Endothelial cell (in vitro differentiated cells): ENCODE measurements at regions not wholly inside any gene's neighbourhood (a gene's known extent, or its start where the extent isn't known, plus 50 kb on each side); places are given as distances from the start of the nearest gene placed in this dataset.
"Not testable (repeated sequence)": the region's sequence is repeated elsewhere in the genome, so short reads cannot be mapped to it uniquely, and the experiment has no call there.

Experiments used
- DNase-seq: peaks from one replicate; pipeline ENCODE4 v3.0.0; 2021; ENCODE audit warnings: low spot score
- H3K27ac Mint-ChIP-seq: one replicate; pipeline ENCODE4 v1.8.0; 2021; ENCODE audit warnings: mixed read lengths, inconsistent platforms; ENCODE audit not compliant: unreplicated experiment
- H3K27me3 Mint-ChIP-seq: one replicate; pipeline ENCODE4 v1.8.0; 2021; ENCODE audit warnings: mild to moderate bottlenecking, moderate library complexity, mixed read lengths, inconsistent platforms; ENCODE audit not compliant: unreplicated experiment
- H3K36me3 Mint-ChIP-seq: one replicate; pipeline ENCODE4 v1.8.0; 2021; ENCODE audit warnings: mild to moderate bottlenecking, low read depth, mixed read lengths, inconsistent platforms; ENCODE audit not compliant: unreplicated experiment
- H3K4me1 Mint-ChIP-seq: one replicate; pipeline ENCODE4 v1.8.0; 2021; ENCODE audit warnings: mild to moderate bottlenecking, mixed read lengths, inconsistent platforms; ENCODE audit not compliant: unreplicated experiment
- H3K4me3 Mint-ChIP-seq: one replicate; pipeline ENCODE4 v1.8.0; 2021; ENCODE audit warnings: mild to moderate bottlenecking, mixed read lengths, inconsistent platforms; ENCODE audit not compliant: unreplicated experiment
- H3K9me3 Mint-ChIP-seq: one replicate; pipeline ENCODE4 v1.8.0; 2021; ENCODE audit warnings: mixed read lengths, inconsistent platforms; ENCODE audit not compliant: unreplicated experiment
- TF ChIP-seq, protein P1 (sequence below): fragments of 200-600 bp; sonication (generic); IDR thresholded peaks from one replicate; pipeline ENCODE4 v1.5.0; 2021; ENCODE audit warnings: antibody characterized with exemption; ENCODE audit not compliant: unreplicated experiment

DNA sequence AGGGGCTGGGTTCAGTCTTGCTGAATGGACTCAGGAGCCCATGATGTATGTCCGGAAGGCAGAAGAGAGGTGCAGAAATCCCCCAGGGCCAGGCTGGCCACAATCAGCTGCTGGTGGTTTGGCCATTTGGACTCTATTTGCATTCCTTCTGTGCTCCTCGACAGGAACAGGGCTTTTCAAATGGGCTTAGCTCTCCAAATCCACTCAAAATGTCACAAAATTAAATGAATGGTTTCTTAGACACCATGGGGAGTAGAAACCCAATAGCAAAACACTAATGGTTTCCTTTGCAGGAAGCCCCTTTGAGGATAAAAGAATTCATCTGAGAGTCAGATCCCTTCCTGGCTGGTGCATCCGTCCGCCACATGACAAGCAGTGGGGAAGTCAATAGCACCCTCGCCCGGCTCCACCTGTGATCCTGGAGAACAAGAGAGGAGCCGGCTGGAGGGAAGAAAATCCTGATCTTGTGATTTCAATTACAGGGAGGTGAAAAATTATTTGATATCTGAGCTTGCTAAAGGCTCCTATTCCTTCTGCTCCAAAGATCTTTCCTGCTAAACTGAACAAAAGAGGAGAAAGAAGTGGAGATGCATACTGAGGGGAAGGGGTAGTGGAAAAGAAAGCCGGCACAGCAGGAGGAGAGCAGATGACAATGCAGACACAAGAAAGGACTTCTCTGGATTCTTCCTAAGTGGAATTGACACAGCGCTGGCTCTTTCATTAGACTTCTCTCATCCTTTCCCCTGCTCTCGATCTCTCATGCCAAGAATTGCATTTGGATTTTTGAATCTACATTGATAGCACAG lies 190.7 kb downstream of the C7orf25 start:
- Mint-ChIP-seq H3K36me3 (no peaks in the 10 kb centered on the region), H3K27me3 (no peaks in the 10 kb centered on the region), H3K4me1 (no peaks in the 10 kb centered on the region), H3K4me3 (no peak overlapping the region), H3K27ac (no peak overlapping the region), H3K9me3 (no peaks in the 10 kb centered on the region)
- DNase-seq: peak; percentile 7
- TF ChIP-seq, protein P1, sequence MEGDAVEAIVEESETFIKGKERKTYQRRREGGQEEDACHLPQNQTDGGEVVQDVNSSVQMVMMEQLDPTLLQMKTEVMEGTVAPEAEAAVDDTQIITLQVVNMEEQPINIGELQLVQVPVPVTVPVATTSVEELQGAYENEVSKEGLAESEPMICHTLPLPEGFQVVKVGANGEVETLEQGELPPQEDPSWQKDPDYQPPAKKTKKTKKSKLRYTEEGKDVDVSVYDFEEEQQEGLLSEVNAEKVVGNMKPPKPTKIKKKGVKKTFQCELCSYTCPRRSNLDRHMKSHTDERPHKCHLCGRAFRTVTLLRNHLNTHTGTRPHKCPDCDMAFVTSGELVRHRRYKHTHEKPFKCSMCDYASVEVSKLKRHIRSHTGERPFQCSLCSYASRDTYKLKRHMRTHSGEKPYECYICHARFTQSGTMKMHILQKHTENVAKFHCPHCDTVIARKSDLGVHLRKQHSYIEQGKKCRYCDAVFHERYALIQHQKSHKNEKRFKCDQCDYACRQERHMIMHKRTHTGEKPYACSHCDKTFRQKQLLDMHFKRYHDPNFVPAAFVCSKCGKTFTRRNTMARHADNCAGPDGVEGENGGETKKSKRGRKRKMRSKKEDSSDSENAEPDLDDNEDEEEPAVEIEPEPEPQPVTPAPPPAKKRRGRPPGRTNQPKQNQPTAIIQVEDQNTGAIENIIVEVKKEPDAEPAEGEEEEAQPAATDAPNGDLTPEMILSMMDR: no peak

DNA sequence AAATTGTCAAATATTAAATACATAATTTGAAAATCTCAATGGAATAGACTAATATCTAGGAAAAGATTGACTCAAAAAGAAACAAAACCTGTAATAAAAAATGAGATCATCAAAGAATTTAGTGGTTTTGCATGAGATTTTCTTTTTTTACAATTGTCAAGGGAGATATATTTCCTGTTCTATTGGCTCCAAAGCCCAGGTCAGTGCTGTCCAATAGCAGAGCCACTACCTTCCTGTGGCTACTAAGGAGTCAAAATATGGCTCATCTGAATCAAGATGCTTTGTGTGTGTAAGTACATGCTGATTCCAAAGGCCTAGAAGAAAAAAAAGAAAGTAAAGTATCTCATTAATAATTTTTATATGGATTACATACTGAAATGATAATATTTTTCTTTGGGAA lies 191.9 kb downstream of the C7orf25 start:
- no peaks in the 10 kb centered on the region for H3K27me3 Mint-ChIP-seq
- TF ChIP-seq, protein P1: no peak
- no peak for DNase-seq
- H3K4me1 Mint-ChIP-seq: no peaks in the 10 kb centered on the region
- no peak overlapping the region for H3K27ac Mint-ChIP-seq
- no peaks in the 10 kb centered on the region for H3K36me3 Mint-ChIP-seq
- H3K4me3 Mint-ChIP-seq: no peak overlapping the region
- no peaks in the 10 kb centered on the region for H3K9me3 Mint-ChIP-seq

DNA sequence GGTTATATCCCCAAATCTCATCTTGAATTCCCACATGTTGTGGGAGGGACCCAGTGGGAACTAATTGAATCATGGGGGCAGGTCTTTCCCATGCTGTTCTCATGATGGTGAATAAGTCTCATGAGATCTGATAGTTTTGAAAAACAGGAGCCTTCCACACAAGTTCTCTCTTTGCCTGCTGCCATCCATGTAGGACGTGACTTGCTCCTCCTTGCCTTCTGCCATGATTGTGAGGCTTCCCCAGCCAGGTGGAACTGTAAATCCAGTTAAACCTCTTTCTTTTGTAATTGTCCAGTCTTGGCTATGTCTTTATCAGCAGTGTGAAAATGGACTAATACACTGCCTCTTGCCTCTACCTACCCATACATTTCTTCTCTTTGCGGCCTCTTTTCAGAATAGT lies 193.4 kb downstream of the C7orf25 start:
- H3K9me3 Mint-ChIP-seq, H3K4me3 Mint-ChIP-seq, H3K27me3 Mint-ChIP-seq, H3K27ac Mint-ChIP-seq, H3K36me3 Mint-ChIP-seq, H3K4me1 Mint-ChIP-seq, DNase-seq: not testable (repeated sequence)

DNA sequence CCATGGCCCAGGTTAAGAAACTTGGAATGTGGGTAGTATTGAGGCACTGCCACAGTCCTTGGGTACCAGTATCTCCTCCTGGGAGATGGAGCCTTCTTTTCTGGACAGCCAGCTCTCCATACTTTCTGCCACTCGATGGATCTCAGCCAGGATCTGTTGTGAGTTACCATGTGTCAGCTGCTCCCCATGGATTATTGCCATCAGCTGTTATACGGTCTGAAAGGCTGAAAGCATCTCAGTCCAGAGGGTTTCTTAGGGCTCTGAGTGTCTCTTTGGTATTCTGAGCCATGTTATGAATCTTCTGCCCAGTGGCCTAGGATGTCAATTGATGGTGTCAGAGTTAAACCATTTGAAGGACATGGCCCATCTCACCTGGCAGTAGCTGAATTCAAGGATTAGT lies 197.5 kb downstream of the C7orf25 start:
- H3K27me3 Mint-ChIP-seq: no peaks in the 10 kb centered on the region
- no peak for DNase-seq
- no peaks in the 10 kb centered on the region for H3K4me1 Mint-ChIP-seq
- H3K27ac Mint-ChIP-seq: no peak overlapping the region
- H3K36me3 Mint-ChIP-seq: no peaks in the 10 kb centered on the region
- no peak overlapping the region for H3K4me3 Mint-ChIP-seq
- TF ChIP-seq, protein P1: no peak
- H3K9me3 Mint-ChIP-seq: no peaks in the 10 kb centered on the region

DNA sequence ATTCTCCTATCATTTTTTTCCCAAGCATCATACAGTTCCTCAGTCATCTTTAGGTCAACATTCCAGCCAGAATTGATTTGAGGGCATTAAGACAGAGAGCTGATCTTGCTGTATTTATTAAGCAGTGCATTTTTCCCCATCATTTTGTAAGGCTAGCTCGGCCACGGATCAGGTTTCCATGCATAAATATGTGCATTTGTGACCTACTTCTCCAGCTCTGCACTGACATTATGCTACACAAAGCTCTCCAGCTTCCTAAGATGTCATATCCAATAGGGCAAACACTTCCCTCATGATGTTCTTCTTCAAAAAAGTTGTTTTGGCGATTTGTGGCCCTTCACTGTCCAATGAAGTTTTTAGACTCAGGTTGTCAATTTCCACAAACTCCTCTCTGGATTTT lies 202.6 kb downstream of the C7orf25 start:
- DNase-seq: no peak
- H3K36me3 Mint-ChIP-seq: no peaks in the 10 kb centered on the region
- no peaks in the 10 kb centered on the region for H3K4me1 Mint-ChIP-seq
- H3K27me3 Mint-ChIP-seq: no peaks in the 10 kb centered on the region
- no peaks in the 10 kb centered on the region for H3K9me3 Mint-ChIP-seq
- no peak overlapping the region for H3K4me3 Mint-ChIP-seq
- no peak overlapping the region for H3K27ac Mint-ChIP-seq
- TF ChIP-seq, protein P1: no peak
